Tibial nerve (tissue), 4 donors: ENCODE measurements at regions not wholly inside any gene's neighbourhood (a gene's known extent, or its start where the extent isn't known, plus 50 kb on each side); places are given as distances from the start of the nearest gene placed in this dataset.

Experiments used
- DNase-seq, 2 donors: peaks; one replicate each; pipeline ENCODE4 v3.0.0-alpha.2; 2019; ENCODE audit warnings: low spot score in 2 of 2
- H3K27ac ChIP-seq, 4 donors: fragments of 200-600 bp; sonication (generic) in 3 of 4; one replicate each; pipeline ENCODE4 v1.5.1; 2017 to 2019; ENCODE audit warnings: mild to moderate bottlenecking in 1 of 4
- H3K27me3 ChIP-seq, 2 donors: fragments of 200-600 bp; sonication (generic) in 1 of 2; one replicate each; pipeline versions ENCODE4 v1.5.1 to v1.6.0; 2017 to 2019
- H3K36me3 ChIP-seq, 3 donors: fragments of 200-600 bp; sonication (generic); one replicate each; pipeline ENCODE4 v1.5.1; 2018 to 2019
- H3K4me1 ChIP-seq, 4 donors: fragments of 200-600 bp; sonication (generic) in 3 of 4; one replicate each; pipeline ENCODE4 v1.5.1; 2017 to 2019
- H3K4me3 ChIP-seq, 4 donors: fragments of 200-600 bp; sonication (generic) in 3 of 4; one replicate each; pipeline ENCODE4 v1.5.1; 2017 to 2019; ENCODE audit warnings: mild to moderate bottlenecking in 1 of 4, moderate library complexity in 1 of 4
- H3K9me3 ChIP-seq, 4 donors: fragments of 200-600 bp; sonication (generic) in 3 of 4; one replicate each; pipeline ENCODE4 v1.5.1; 2017 to 2019
- EP300 ChIP-seq, 2 donors: sonication (generic); formaldehyde crosslinking; IDR thresholded peaks; one replicate each; pipeline ENCODE4 v1.6.1; 2017; ENCODE audit warnings: antibody characterized with exemption in 2 of 2, mild to moderate bottlenecking in 1 of 2
- POLR2A ChIP-seq, 2 donors: fragments of 450-650 bp; IDR thresholded peaks; one replicate each; pipeline ENCODE4 v1.6.1; 2017; ENCODE audit warnings: antibody characterized with exemption in 2 of 2, mild to moderate bottlenecking in 2 of 2, moderate library complexity in 2 of 2
- WGBS, 2 donors: methylation state at CpG; one replicate each; pipeline ENCODE4 v1.1.5; 2018; 5-methylcytosine and 5-hydroxymethylcytosine counted together
- TF ChIP-seq, protein P1 (sequence below), 5 experiments: fragments of 200-600 bp in 3 of 5; fragments of 450-650 bp in 2 of 5; sonication (generic) in 3 of 5; IDR thresholded peaks; one replicate each; pipeline ENCODE4 v1.5.1; 2016 to 2019; ENCODE audit warnings: antibody characterized with exemption in 5 of 5, mild to moderate bottlenecking in 3 of 5, moderate library complexity in 2 of 5

GRCh38 chr12:5194306-5194705 is 150.6 kb downstream of the KCNA5 start:
- Histone ChIP-seq H3K27ac (no peak overlapping the region), H3K36me3 (no peaks in the 10 kb centered on the region), H3K4me1 (no peaks in the 10 kb centered on the region), H3K4me3 (no peak overlapping the region), H3K9me3 (no peaks in the 10 kb centered on the region), H3K27me3 (no peaks in the 10 kb centered on the region)
- no peak for DNase-seq
- 62 to 70% methylated on average over 2 of the region's 2 CpGs for WGBS, 2 donors
- TF ChIP-seq, protein P1, sequence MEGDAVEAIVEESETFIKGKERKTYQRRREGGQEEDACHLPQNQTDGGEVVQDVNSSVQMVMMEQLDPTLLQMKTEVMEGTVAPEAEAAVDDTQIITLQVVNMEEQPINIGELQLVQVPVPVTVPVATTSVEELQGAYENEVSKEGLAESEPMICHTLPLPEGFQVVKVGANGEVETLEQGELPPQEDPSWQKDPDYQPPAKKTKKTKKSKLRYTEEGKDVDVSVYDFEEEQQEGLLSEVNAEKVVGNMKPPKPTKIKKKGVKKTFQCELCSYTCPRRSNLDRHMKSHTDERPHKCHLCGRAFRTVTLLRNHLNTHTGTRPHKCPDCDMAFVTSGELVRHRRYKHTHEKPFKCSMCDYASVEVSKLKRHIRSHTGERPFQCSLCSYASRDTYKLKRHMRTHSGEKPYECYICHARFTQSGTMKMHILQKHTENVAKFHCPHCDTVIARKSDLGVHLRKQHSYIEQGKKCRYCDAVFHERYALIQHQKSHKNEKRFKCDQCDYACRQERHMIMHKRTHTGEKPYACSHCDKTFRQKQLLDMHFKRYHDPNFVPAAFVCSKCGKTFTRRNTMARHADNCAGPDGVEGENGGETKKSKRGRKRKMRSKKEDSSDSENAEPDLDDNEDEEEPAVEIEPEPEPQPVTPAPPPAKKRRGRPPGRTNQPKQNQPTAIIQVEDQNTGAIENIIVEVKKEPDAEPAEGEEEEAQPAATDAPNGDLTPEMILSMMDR (IDR thresholded peaks at IDR 0.05), result no peak
- no peak for TF ChIP-seq EP300 (IDR thresholded peaks at IDR 0.05)
- no peak for TF ChIP-seq POLR2A (IDR thresholded peaks at IDR 0.05)

DNA sequence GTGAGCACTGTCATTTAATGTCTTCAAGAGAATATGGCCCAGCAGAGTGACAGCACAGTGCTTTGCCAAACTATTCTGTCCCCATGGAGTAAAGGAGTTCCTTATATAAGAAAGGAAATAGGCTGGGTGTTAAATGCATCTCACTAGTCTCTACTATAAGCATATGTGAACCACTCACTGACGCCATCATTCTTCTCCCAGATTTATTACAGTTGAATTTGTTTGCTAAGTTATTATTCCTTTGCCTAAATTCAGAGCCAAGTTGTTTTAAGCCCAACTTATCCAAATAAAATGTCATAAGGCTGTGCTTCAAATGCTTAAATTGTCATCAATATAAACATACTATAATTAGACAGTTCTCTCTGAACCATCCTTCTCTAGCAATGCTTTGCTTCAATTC is 151.6 kb downstream of the KCNA5 start:
- no peaks in the 10 kb centered on the region for H3K36me3 ChIP-seq
- no peak overlapping the region for H3K4me3 ChIP-seq
- no peak for DNase-seq
- WGBS, 2 donors, result 88 to 89% methylated on average over 1 of the region's 1 CpG
- TF ChIP-seq EP300 (IDR thresholded peaks at IDR 0.05), result no peak
- TF ChIP-seq POLR2A (IDR thresholded peaks at IDR 0.05), result no peak
- TF ChIP-seq, protein P1 (IDR thresholded peaks at IDR 0.05), result no peak
- no peaks in the 10 kb centered on the region for H3K4me1 ChIP-seq
- H3K9me3 ChIP-seq, result no peaks in the 10 kb centered on the region
- H3K27ac ChIP-seq, result no peak overlapping the region
- H3K27me3 ChIP-seq, result no peaks in the 10 kb centered on the region

DNA sequence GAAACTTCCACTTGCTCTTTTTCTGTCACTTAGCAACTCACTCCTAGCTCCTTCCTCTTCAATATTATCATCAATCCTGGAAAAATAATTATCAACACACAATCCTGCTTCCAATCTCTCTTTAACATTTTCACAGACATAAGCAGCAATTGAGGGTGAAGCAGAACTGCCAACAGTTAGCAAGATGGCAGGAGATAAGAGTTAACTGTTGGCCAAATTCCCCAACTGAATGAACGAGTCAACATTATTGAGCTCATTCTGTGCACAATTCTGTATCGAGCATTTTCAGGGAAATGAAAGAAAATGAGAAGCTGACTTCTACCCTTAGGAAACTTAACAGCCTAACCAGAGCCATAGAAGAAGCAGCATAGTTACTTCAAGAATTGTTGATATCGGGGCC is 152.0 kb downstream of the KCNA5 start:
- 66 to 67% methylated on average over 3 of the region's 3 CpGs for WGBS, 2 donors
- no peak overlapping the region for H3K4me3 ChIP-seq
- TF ChIP-seq, protein P1 (IDR thresholded peaks at IDR 0.05), result no peak
- TF ChIP-seq POLR2A (IDR thresholded peaks at IDR 0.05) (no peak), EP300 (IDR thresholded peaks at IDR 0.05) (no peak)
- H3K27me3 ChIP-seq, result no peaks in the 10 kb centered on the region
- no peaks in the 10 kb centered on the region for H3K9me3 ChIP-seq
- H3K36me3 ChIP-seq, result no peaks in the 10 kb centered on the region
- DNase-seq, result no peak
- H3K27ac ChIP-seq, result no peak overlapping the region
- H3K4me1 ChIP-seq, result peaks cover 0 to 3% (median 0%) of the 10 kb centered on the region in 4 donors

- Histone ChIP-seq H3K36me3 (no peaks in the 10 kb centered on the region), H3K27me3 (no peaks in the 10 kb centered on the region), H3K9me3 (no peaks in the 10 kb centered on the region), H3K27ac (no peak overlapping the region), H3K4me3 (no peak overlapping the region), H3K4me1 (peaks cover 0 to 7% (median 0%) of the 10 kb centered on the region in 4 donors)
- TF ChIP-seq EP300 (IDR thresholded peaks at IDR 0.05), result no peak
- TF ChIP-seq, protein P1 (IDR thresholded peaks at IDR 0.05), result no peak
- no peak for DNase-seq
- 17 to 29% methylated on average over 1 of the region's 1 CpG for WGBS, 2 donors
Observed at GRCh38 chr12:5197131-5197530, 153.5 kb downstream of the KCNA5 start.

DNA sequence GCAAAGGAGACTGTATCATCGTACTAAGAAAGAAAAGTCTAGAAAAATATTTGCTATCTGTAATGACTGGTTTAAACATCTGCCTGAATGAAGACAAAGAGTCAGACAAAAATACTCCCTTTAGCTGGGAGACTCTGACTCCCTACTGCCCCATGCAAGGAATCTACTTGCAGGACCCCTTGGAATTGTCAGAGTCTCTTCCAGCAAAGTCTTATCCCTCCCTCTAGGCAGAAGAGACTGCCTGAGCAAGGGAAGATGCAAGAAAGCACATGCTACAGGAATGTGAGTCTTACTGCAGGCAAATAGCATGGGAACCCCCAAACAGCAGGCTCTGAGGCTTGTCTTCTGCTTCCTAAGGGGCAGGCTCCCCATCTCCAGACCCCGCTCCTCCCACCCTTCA is 154.0 kb downstream of the KCNA5 start:
- peaks cover 0 to 7% (median 0%) of the 10 kb centered on the region in 4 donors for H3K4me1 ChIP-seq
- no peak overlapping the region for H3K4me3 ChIP-seq
- no peak overlapping the region for H3K27ac ChIP-seq
- no peaks in the 10 kb centered on the region for H3K36me3 ChIP-seq
- DNase-seq, result no peak
- no peaks in the 10 kb centered on the region for H3K9me3 ChIP-seq
- 74 to 75% methylated on average over 2 of the region's 2 CpGs for WGBS, 2 donors
- TF ChIP-seq EP300 (IDR thresholded peaks at IDR 0.05), result no peak
- no peaks in the 10 kb centered on the region for H3K27me3 ChIP-seq
